ENCODE measurements at regions not wholly inside any gene's neighbourhood (a gene's known extent, or its start where the extent isn't known, plus 50 kb on each side); places are given as distances from the start of the nearest gene placed in this dataset.

DNA sequence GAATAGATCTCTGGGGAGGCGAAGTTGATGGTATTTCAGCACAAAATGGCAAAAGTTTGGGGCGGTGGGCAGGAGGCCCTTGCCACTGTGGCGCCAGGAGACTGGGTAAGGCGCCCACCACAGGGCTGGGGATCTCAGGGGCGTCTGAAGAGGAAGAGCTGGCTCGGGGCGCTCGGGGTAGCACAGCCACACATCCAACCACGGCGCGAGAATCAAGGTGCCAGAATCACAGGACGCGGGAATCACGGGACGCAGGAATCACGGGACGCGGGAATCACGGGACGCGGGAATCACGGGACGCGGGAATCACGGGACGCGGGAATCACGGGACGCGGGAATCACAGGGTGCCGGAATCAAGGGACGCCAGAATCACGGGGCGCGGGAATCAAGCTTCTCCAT is 174.4 kb downstream of the TMEM18 start:
- Histone ChIP-seq H3K9me3 (replicated peaks; ENCODE audit: control insufficient read depth, insufficient read depth, low read length) (peaks cover 5% of the 10 kb centered on the region), H3K27ac (ENCODE audit: insufficient read depth, low read depth, low read length) (no peak overlapping the region), H3K79me2 (ENCODE audit: control insufficient read depth, insufficient read depth, low read length) (no peaks in the 10 kb centered on the region), H3K4me1 (ENCODE audit: control insufficient read depth, extremely low read depth, insufficient read depth, low read length) (no peaks in the 10 kb centered on the region), H3K4me3 (replicated peaks in 1 of 3; ENCODE audit: insufficient read depth in 1 of 3, low read depth in 1 of 3, low read length in 3 of 3) (no peak overlapping the region), H3K27me3 (ENCODE audit: control insufficient read depth in 2 of 2, insufficient read depth in 2 of 2, low read length in 2 of 2) (no peaks in the 10 kb centered on the region), H2AFZ (ENCODE audit: low read depth, low read length) (no peak overlapping the region), H3K4me2 (ENCODE audit: insufficient read depth, low read length) (no peak overlapping the region), H3K36me3 (ENCODE audit: control insufficient read depth in 2 of 2, extremely low read depth in 1 of 2, insufficient read depth in 2 of 2, low read length in 2 of 2) (no peaks in the 10 kb centered on the region), H3K9me1 (replicated peaks; ENCODE audit: control insufficient read depth, extremely low read depth, insufficient read depth, low read length) (no peaks in the 10 kb centered on the region), H4K20me1 (replicated peaks; ENCODE audit: control insufficient read depth, extremely low read depth, insufficient read depth, low read length) (no peaks in the 10 kb centered on the region), H3K9ac (replicated peaks; ENCODE audit: extremely low read depth, insufficient read depth, low read length) (no peak overlapping the region)
- intact Hi-C loops (cut with micrococcal nuclease) = no loop called here
- POLR2A ChIA-PET = no interaction called here
- BruUV-seq (replicated peaks) = no TSS peak
- TF ChIP-seq POLR2A (IDR thresholded peaks at IDR 0.05; ENCODE audit: low read depth, low read length) (no peak), MYC (IDR thresholded peaks at IDR 0.05; ENCODE audit: low read depth, low read length) (no peak), POLR2AphosphoS5 (IDR thresholded peaks at IDR 0.05; ENCODE audit: insufficient read depth, low read depth, low read length) (no peak)
- TF ChIP-seq, protein P1, sequence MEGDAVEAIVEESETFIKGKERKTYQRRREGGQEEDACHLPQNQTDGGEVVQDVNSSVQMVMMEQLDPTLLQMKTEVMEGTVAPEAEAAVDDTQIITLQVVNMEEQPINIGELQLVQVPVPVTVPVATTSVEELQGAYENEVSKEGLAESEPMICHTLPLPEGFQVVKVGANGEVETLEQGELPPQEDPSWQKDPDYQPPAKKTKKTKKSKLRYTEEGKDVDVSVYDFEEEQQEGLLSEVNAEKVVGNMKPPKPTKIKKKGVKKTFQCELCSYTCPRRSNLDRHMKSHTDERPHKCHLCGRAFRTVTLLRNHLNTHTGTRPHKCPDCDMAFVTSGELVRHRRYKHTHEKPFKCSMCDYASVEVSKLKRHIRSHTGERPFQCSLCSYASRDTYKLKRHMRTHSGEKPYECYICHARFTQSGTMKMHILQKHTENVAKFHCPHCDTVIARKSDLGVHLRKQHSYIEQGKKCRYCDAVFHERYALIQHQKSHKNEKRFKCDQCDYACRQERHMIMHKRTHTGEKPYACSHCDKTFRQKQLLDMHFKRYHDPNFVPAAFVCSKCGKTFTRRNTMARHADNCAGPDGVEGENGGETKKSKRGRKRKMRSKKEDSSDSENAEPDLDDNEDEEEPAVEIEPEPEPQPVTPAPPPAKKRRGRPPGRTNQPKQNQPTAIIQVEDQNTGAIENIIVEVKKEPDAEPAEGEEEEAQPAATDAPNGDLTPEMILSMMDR (IDR thresholded peaks at IDR 0.05; ENCODE audit: extremely low read depth in 1 of 2, insufficient read depth in 1 of 2, low read depth in 1 of 2, low read length in 2 of 2) = no peak
- FAIRE-seq (no peak), DNase-seq (ENCODE audit: low read depth, low spot score) (no peak)
- dilution Hi-C loops (cut with MboI; ENCODE audit: extremely low pct_ligation_motif_present, low sequenced_read_pairs) = no loop called here
- CTCF ChIA-PET = no interaction called here

DNA sequence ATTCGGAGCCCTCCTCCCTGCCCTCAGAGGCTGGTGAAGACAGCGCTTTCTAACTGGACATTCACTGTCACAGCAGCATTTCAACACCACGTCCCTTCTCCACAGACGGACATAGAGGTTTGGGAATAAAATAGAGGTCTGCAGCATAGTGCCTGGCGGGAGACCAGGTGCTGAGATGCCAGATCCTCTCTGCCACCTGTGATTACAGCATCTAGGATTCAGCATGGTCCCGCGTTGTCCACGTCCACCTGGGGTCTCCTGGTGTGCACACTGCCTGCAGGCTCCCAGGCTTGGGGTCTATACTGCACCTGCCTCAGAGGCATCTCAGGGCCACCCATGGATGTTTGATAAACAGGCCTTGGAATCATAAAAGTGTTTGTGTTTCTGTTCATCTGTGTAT is 175.5 kb downstream of the TMEM18 start:
- no peak for FAIRE-seq
- Histone ChIP-seq H3K9me1 (replicated peaks; ENCODE audit: control insufficient read depth, extremely low read depth, insufficient read depth, low read length) (no peaks in the 10 kb centered on the region), H3K79me2 (ENCODE audit: control insufficient read depth, insufficient read depth, low read length) (no peaks in the 10 kb centered on the region), H3K4me3 (replicated peaks in 1 of 3; ENCODE audit: insufficient read depth in 1 of 3, low read depth in 1 of 3, low read length in 3 of 3) (no peak overlapping the region), H3K36me3 (ENCODE audit: control insufficient read depth in 2 of 2, extremely low read depth in 1 of 2, insufficient read depth in 2 of 2, low read length in 2 of 2) (no peaks in the 10 kb centered on the region), H3K4me2 (ENCODE audit: insufficient read depth, low read length) (no peak overlapping the region), H3K27ac (ENCODE audit: insufficient read depth, low read depth, low read length) (no peak overlapping the region), H3K27me3 (ENCODE audit: control insufficient read depth in 2 of 2, insufficient read depth in 2 of 2, low read length in 2 of 2) (no peaks in the 10 kb centered on the region), H4K20me1 (replicated peaks; ENCODE audit: control insufficient read depth, extremely low read depth, insufficient read depth, low read length) (no peaks in the 10 kb centered on the region), H3K9ac (replicated peaks; ENCODE audit: extremely low read depth, insufficient read depth, low read length) (no peak overlapping the region), H2AFZ (ENCODE audit: low read depth, low read length) (no peak overlapping the region), H3K4me1 (ENCODE audit: control insufficient read depth, extremely low read depth, insufficient read depth, low read length) (no peaks in the 10 kb centered on the region), H3K9me3 (replicated peaks; ENCODE audit: control insufficient read depth, insufficient read depth, low read length) (peaks cover 5% of the 10 kb centered on the region)
- dilution Hi-C loops (cut with MboI; ENCODE audit: extremely low pct_ligation_motif_present, low sequenced_read_pairs) (no loop called here), intact Hi-C loops (cut with micrococcal nuclease) (no loop called here)
- no TSS peak for BruUV-seq (replicated peaks)
- no peak for DNase-seq (ENCODE audit: low read depth, low spot score)
- TF ChIP-seq FOS (IDR thresholded peaks at IDR 0.05; ENCODE audit: borderline replicate concordance, insufficient read depth, low read length) = no peak
- TF ChIP-seq EZH2 (IDR thresholded peaks at IDR 0.05; ENCODE audit: borderline replicate concordance, low read depth, low read length, severe bottlenecking) = no peak
- no peak for TF ChIP-seq POLR2AphosphoS5 (IDR thresholded peaks at IDR 0.05; ENCODE audit: insufficient read depth, low read depth, low read length)
- no peak for TF ChIP-seq GATA2 (IDR thresholded peaks at IDR 0.05; ENCODE audit: insufficient read depth, insufficient read length, low read depth, low read length)
- TF ChIP-seq, protein P1 (IDR thresholded peaks at IDR 0.05; ENCODE audit: extremely low read depth in 1 of 2, insufficient read depth in 1 of 2, low read depth in 1 of 2, low read length in 2 of 2) = no peak
- no peak for TF ChIP-seq MYC (IDR thresholded peaks at IDR 0.05; ENCODE audit: low read depth, low read length)
- TF ChIP-seq POLR2A (IDR thresholded peaks at IDR 0.05; ENCODE audit: low read depth, low read length) = no peak
- TF ChIP-seq, protein P2, sequence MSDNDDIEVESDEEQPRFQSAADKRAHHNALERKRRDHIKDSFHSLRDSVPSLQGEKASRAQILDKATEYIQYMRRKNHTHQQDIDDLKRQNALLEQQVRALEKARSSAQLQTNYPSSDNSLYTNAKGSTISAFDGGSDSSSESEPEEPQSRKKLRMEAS (IDR thresholded peaks at IDR 0.05; ENCODE audit: insufficient read depth, insufficient read length) = no peak
- no peak for TF ChIP-seq JUN (IDR thresholded peaks at IDR 0.05; ENCODE audit: borderline replicate concordance, insufficient read depth, insufficient read length, low read depth)
- ChIA-PET CTCF (no interaction called here), POLR2A (no interaction called here)

Data from endothelial cell of umbilical vein (primary cell).